Panc1 (cell line): ENCODE measurements at regions not wholly inside any gene's neighbourhood (a gene's known extent, or its start where the extent isn't known, plus 50 kb on each side); places are given as distances from the start of the nearest gene placed in this dataset.

ENCODE experiments used
- CTCF ChIP-seq: fragments of 450-650 bp; IDR thresholded peaks from 2 replicates; pipeline ENCODE4 v1.5.1; 2017; ENCODE audit warnings: mild to moderate bottlenecking
- POLR2AphosphoS5 ChIP-seq: IDR thresholded peaks from 2 replicates; pipeline ENCODE4 v1.6.1; 2012; ENCODE audit warnings: mild to moderate bottlenecking, low read depth, low read length, moderate library complexity
- REST ChIP-seq, 2 experiments: IDR thresholded peaks; 2 replicates each; pipeline ENCODE4 v1.6.1; 2011 to 2012; ENCODE audit warnings: low read depth in 2 of 2, control low read depth in 1 of 2, low read length in 1 of 2, mild to moderate bottlenecking in 1 of 2, moderate library complexity in 1 of 2; ENCODE audit not compliant: insufficient read depth in 1 of 2
- SIN3A ChIP-seq: IDR thresholded peaks from 2 replicates; pipeline ENCODE4 v1.6.1; 2012; ENCODE audit warnings: low read depth, mild to moderate bottlenecking, low read length, moderate library complexity, borderline replicate concordance; ENCODE audit not compliant: insufficient read depth
- TCF7L2 ChIP-seq: IDR thresholded peaks from 2 replicates; pipeline ENCODE4 v1.6.1; 2011; ENCODE audit warnings: mild to moderate bottlenecking, low read depth, low read length, inconsistent platforms

- TF ChIP-seq CTCF: no peak
- no peak for TF ChIP-seq REST (IDR thresholded peaks at IDR 0.05; ENCODE audit: insufficient read depth in 1 of 2, low read depth in 2 of 2, low read length in 1 of 2)
- TF ChIP-seq POLR2AphosphoS5: no peak
- no peak for TF ChIP-seq SIN3A
- TF ChIP-seq TCF7L2: no peak
Observed at GRCh38 chr14:51576879-51577278, 74.8 kb upstream of the FRMD6 start.
